ENCODE measurements at regions not wholly inside any gene's neighbourhood (a gene's known extent, or its start where the extent isn't known, plus 50 kb on each side); places are given as distances from the start of the nearest gene placed in this dataset.

DNA sequence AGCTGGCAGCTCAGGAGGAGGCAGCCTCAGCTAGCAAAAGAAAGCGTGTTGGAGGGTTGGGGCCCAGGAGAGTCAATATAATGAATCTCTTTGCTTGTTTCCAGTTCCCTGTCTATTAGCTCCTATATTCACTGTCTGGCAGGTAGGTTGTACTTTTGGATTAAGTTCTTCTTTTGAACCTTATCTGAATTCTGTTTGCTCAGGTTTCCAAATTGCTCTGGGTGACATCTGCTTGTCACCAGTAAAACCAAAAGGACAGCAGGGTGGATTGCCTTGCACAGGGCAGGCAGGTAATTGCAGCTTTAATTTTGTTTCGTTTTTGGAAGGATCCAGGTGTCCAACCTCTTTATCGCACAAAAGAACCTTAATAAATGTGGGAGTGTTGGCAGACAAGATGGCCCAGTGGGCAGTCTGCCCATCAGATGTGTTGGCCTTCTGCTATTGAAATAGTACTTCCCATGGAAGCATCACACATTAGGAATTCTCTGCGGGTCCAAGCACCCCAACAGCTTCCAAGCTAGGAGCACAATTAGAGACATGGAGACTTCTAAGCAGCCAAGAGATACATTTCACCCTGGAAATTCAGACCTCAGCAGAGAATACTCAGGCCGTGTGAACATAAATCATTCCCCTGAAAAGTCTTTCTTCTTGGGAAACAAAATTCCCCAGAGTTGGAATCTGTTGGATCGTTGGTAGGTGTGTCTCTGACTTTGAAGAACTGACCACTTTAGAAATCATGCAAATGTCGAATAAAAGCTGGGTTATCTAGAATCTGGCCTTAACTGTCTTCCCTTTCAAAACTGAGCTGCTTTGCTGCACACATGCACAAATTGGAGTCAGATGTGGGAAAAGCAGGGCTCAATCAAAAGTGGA is 286.9 kb upstream of the BMP2 start:
- no peak for TF ChIP-seq EZH2 (IDR thresholded peaks at IDR 0.05; ENCODE audit: low read depth, low read length, severe bottlenecking)
- TF ChIP-seq POLR2A (IDR thresholded peaks at IDR 0.05; ENCODE audit: control extremely low read depth in 1 of 2, low read depth in 2 of 2, low read length in 2 of 2): no peak
- TF ChIP-seq RAD21 (IDR thresholded peaks at IDR 0.05 in 1 of 2, conservative IDR thresholded peaks at IDR 0.05 in 1 of 2; ENCODE audit: low read depth in 2 of 2, low read length in 2 of 2): no peak
- no peak for TF ChIP-seq CREB1 (IDR thresholded peaks at IDR 0.05)
- no peak for TF ChIP-seq CTCF (IDR thresholded peaks at IDR 0.05; ENCODE audit: control extremely low read depth in 1 of 3, insufficient read depth in 1 of 3, low read depth in 1 of 3, low read length in 3 of 3)
- no peak for TF ChIP-seq JUND (IDR thresholded peaks at IDR 0.05; ENCODE audit: low read length)
- TF ChIP-seq TAF1 (IDR thresholded peaks at IDR 0.05; ENCODE audit: low read depth, low read length): no peak
- TF ChIP-seq TBP (IDR thresholded peaks at IDR 0.05; ENCODE audit: low read depth, low read length): no peak
- TF ChIP-seq POLR2AphosphoS5 (IDR thresholded peaks at IDR 0.05; ENCODE audit: low read depth, low read length): no peak
- no peak for TF ChIP-seq SP1 (IDR thresholded peaks at IDR 0.05; ENCODE audit: low read depth, low read length)
- no peak for TF ChIP-seq PHF8 (conservative IDR thresholded peaks at IDR 0.05; ENCODE audit: low read depth, low read length)
- TF ChIP-seq CBX5 (IDR thresholded peaks at IDR 0.05; ENCODE audit: low read depth, low read length): no peak
- no peak for TF ChIP-seq ASH2L (IDR thresholded peaks at IDR 0.05; ENCODE audit: low read length)
- no peak for TF ChIP-seq RNF2 (IDR thresholded peaks at IDR 0.05; ENCODE audit: borderline replicate concordance, low read depth, low read length, missing control alignments, poor library complexity, severe bottlenecking)
